ENCODE measurements at regions not wholly inside any gene's neighbourhood (a gene's known extent, or its start where the extent isn't known, plus 50 kb on each side); places are given as distances from the start of the nearest gene placed in this dataset.

DNA sequence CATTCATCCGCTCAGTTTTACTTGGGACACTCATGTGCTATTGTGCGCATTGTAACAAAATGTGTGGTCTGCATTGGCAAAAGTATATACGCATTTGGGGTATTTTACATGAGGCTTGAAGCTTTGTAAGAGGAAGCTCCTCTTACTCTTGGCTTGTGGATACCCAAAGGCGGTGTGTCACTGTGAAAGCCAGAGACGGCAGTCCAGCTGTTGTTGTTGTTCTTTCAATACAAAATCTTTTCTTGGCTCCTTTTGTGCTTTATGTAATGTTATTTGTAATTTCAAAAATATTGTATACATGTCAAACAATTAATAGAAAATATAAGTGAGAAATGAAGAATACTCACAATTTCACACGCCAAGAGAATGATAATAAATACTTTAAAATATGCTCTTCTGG is 128.3 kb upstream of the MOCS2 start:
- H3K4me3 ChIP-seq (replicated peaks in 1 of 3; ENCODE audit: low read depth in 2 of 3, low read length in 3 of 3) = no peak overlapping the region
- Mint-ChIP-seq H3K36me3 (no peaks in the 10 kb centered on the region), H3K4me1 (no peaks in the 10 kb centered on the region), H3K9me3 (peaks cover 0 to 8% (median 0%) of the 10 kb centered on the region in 7 donors), H3K27ac (no peak overlapping the region), H3K27me3 (ENCODE audit: low read depth in 3 of 3) (peaks cover 0 to 3% (median 0%) of the 10 kb centered on the region in 3 donors), H3K4me3 (no peak overlapping the region)
- no peaks in the 10 kb centered on the region for H3K36me3 ChIP-seq (replicated peaks in 1 of 2; ENCODE audit: control insufficient read depth in 1 of 2, insufficient read depth in 2 of 2, low read length in 2 of 2)
- no CpG with 5 or more reads among the region's 6 CpGs for WGBS (ENCODE audit: insufficient coverage)
- intact Hi-C loops (cut with micrococcal nuclease) = no loop called here
- DNase-seq = no peak
- H3K4me2 ChIP-seq (replicated peaks; ENCODE audit: extremely low read depth, low read length, poor library complexity, severe bottlenecking) = no peak overlapping the region
- TF ChIP-seq, protein P1, sequence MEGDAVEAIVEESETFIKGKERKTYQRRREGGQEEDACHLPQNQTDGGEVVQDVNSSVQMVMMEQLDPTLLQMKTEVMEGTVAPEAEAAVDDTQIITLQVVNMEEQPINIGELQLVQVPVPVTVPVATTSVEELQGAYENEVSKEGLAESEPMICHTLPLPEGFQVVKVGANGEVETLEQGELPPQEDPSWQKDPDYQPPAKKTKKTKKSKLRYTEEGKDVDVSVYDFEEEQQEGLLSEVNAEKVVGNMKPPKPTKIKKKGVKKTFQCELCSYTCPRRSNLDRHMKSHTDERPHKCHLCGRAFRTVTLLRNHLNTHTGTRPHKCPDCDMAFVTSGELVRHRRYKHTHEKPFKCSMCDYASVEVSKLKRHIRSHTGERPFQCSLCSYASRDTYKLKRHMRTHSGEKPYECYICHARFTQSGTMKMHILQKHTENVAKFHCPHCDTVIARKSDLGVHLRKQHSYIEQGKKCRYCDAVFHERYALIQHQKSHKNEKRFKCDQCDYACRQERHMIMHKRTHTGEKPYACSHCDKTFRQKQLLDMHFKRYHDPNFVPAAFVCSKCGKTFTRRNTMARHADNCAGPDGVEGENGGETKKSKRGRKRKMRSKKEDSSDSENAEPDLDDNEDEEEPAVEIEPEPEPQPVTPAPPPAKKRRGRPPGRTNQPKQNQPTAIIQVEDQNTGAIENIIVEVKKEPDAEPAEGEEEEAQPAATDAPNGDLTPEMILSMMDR (IDR thresholded peaks at IDR 0.05) = no peak
- no peaks in the 10 kb centered on the region for H3K4me1 ChIP-seq (ENCODE audit: control insufficient read depth in 1 of 2, insufficient read depth in 2 of 2, low read length in 2 of 2)
- H3K9ac ChIP-seq (ENCODE audit: insufficient read depth, low read length, poor library complexity, severe bottlenecking) = no peak overlapping the region
- no peak overlapping the region for H2AFZ ChIP-seq (ENCODE audit: insufficient read depth, low read depth, low read length, poor library complexity, severe bottlenecking)
- H3K27ac ChIP-seq (ENCODE audit: low read depth in 1 of 2, low read length in 2 of 2) = no peak overlapping the region
- H3K79me2 ChIP-seq (ENCODE audit: insufficient read depth, low read length) = no peaks in the 10 kb centered on the region
- H3K27me3 ChIP-seq (ENCODE audit: control insufficient read depth in 2 of 2, insufficient read depth in 2 of 2, low read length in 2 of 2) = no peaks in the 10 kb centered on the region
- no peaks in the 10 kb centered on the region for H4K20me1 ChIP-seq (ENCODE audit: insufficient read depth, low read length)
- H3K9me3 ChIP-seq (replicated peaks in 1 of 2; ENCODE audit: control insufficient read depth in 1 of 2, insufficient read depth in 1 of 2, low read length in 2 of 2) = peaks cover 0 to 8% of the 10 kb centered on the region in 2 donors

DNA sequence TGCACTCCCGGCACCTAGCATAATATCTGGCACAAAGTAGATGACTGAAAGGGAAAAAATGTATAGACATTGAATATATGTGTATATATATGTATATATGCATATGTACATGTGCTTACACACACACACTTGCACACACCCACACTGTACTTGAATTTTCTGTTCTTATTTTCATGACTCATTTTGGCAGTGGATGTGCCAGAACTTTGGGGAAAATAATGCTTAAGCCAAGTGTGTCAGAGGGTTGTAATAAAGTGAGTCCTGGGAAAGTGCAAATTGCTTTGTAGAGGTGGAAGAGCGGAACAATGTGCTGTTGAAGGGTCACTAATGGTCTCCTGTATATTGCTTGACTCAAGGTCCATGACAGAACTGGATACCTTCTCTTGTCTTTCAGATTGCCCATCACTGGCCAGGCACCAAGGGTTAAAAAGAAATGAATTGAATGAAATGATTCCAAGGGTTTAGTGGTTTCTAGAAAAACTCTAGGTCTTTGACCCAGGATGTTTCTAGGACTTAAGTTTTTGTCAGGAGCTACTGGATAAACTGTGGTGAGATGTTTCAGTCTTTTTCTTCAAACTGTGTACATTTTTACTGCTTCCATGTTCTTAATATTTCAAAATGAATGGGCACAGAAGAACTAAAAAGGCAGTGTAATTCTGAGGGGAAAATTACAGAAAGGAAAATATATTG is 129.9 kb upstream of the MOCS2 start:
- no peak overlapping the region for H3K27ac Mint-ChIP-seq
- no peaks in the 10 kb centered on the region for H3K36me3 ChIP-seq (replicated peaks in 1 of 2; ENCODE audit: control insufficient read depth in 1 of 2, insufficient read depth in 2 of 2, low read length in 2 of 2)
- H3K27ac ChIP-seq (ENCODE audit: low read depth in 1 of 2, low read length in 2 of 2) = no peak overlapping the region
- H3K9me3 ChIP-seq (replicated peaks in 1 of 2; ENCODE audit: control insufficient read depth in 1 of 2, insufficient read depth in 1 of 2, low read length in 2 of 2) = no peaks in the 10 kb centered on the region
- no peaks in the 10 kb centered on the region for H4K20me1 ChIP-seq (ENCODE audit: insufficient read depth, low read length)
- H3K4me1 ChIP-seq (ENCODE audit: control insufficient read depth in 1 of 2, insufficient read depth in 2 of 2, low read length in 2 of 2) = no peaks in the 10 kb centered on the region
- H3K36me3 Mint-ChIP-seq = no peaks in the 10 kb centered on the region
- no peak overlapping the region for H3K4me2 ChIP-seq (replicated peaks; ENCODE audit: extremely low read depth, low read length, poor library complexity, severe bottlenecking)
- H3K4me3 Mint-ChIP-seq = no peak overlapping the region
- intact Hi-C loops (cut with micrococcal nuclease) = no loop called here
- no peak overlapping the region for H2AFZ ChIP-seq (ENCODE audit: insufficient read depth, low read depth, low read length, poor library complexity, severe bottlenecking)
- TF ChIP-seq, protein P1 (IDR thresholded peaks at IDR 0.05) = no peak
- no peaks in the 10 kb centered on the region for H3K4me1 Mint-ChIP-seq
- H3K9ac ChIP-seq (ENCODE audit: insufficient read depth, low read length, poor library complexity, severe bottlenecking) = no peak overlapping the region
- H3K27me3 ChIP-seq (ENCODE audit: control insufficient read depth in 2 of 2, insufficient read depth in 2 of 2, low read length in 2 of 2) = no peaks in the 10 kb centered on the region
- H3K79me2 ChIP-seq (ENCODE audit: insufficient read depth, low read length) = no peaks in the 10 kb centered on the region
- no peak overlapping the region for H3K4me3 ChIP-seq (replicated peaks in 1 of 3; ENCODE audit: low read depth in 2 of 3, low read length in 3 of 3)
- WGBS (ENCODE audit: insufficient coverage) = 100% methylated on average over 1 of the region's 2 CpGs
- H3K9me3 Mint-ChIP-seq = peaks cover 0 to 6% (median 2%) of the 10 kb centered on the region in 7 donors
- peaks cover 0 to 3% (median 0%) of the 10 kb centered on the region in 3 donors for H3K27me3 Mint-ChIP-seq (ENCODE audit: low read depth in 3 of 3)
- no peak for DNase-seq

Measured in CD14-positive monocyte (primary cell).